GM19023 (cell line): ENCODE measurements at regions not wholly inside any gene's neighbourhood (a gene's known extent, or its start where the extent isn't known, plus 50 kb on each side); places are given as distances from the start of the nearest gene placed in this dataset.

Experiments used
- ATAC-seq: cut with Tn5 transposase; IDR thresholded peaks from one replicate; pipeline ENCODE4 v1.9.1; 2021; ENCODE audit warnings: mild to moderate bottlenecking, moderate library complexity; ENCODE audit not compliant: unreplicated experiment

DNA sequence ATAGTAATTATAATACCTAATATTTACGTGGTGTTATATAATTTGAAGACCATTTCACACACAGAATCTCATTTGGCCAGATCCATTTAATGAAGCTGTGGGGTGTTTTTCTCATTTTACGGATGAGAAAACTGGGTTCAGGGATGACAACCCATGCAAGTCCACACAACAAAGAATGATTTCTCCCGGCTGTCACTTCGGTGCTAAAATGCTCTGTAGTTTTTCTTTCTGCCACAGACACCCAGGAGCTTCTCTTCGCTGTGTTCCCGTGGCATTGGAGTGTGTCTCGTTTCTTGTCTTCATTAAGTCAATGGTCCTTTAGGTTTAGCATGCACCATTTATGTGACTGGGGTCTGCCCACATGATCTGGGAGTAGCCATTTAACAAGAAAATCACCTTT is 308.5 kb downstream of the ENC1 start:
- ATAC-seq = no peak

DNA sequence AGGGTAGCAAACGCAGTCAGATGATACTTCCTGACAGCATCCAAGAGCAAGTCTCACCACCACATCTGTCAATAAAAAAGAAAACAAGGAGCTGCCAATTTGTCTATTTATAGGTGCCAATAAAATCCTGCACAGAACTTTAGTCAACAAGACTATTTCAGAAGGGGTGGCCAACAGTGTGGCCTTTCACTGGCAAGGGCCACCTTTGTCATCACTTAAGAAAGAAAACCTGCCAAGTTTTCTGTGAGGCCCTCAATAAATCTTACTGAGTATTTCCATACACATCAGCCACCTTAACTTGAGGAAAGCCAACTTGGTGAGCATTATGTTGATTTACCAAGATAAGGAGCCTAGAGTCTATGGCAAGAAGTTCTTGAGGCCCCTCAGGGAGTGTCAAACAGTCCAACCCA is 312.3 kb downstream of the ENC1 start:
- ATAC-seq = no peak

DNA sequence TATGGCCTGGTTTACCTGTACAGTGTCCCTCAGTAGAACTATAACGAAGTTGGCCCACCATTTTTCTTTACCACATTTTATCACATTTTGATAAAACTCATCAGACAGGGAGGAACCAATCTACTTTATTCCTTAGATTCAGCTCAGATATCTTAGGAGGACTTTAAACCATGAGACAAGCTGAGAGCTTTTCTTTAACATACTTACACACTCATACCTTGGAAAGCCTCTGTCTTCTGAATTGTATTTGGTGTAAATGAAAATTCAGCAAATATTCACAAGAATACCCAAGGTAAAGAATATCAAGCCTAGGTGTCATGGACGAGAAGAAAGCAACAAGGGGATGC is 313.2 kb downstream of the ENC1 start:
- ATAC-seq = no peak

DNA sequence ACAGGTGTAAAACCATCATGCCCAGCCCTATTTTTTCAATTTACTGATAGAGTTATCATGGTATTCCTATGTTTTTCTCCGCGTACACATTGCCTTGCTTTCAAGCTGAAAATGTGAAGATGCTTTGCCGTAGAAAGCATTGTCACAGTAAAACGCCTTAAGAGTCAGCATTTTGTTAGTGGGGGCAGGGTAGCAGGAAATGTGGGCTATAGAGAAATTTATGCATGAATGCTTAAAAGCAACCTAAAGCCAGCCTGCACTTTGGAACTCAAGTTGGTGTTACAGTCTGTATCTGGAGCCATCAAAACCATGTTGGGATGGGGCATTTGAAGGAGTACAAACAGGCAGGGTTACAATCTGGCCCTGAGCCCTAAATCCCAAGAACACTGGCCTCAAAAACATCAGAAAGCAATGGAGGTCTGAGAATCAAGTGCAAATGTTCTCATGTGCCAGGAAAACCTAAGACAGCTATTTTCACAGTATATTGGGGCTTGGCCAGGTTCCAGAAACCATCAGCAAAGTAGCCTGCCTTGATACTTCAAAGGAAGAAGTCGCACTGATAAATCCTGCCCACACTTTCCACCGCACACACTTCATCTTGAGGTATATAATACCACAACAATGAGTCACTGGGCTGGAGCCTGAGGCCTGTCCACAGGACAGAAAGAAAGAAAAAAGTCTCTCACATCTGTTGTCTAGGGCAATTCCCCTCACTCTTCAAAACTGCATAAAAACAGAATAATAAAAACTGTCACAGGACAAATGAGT is 313.8 kb downstream of the ENC1 start:
- peak; percentile 82 for ATAC-seq

DNA sequence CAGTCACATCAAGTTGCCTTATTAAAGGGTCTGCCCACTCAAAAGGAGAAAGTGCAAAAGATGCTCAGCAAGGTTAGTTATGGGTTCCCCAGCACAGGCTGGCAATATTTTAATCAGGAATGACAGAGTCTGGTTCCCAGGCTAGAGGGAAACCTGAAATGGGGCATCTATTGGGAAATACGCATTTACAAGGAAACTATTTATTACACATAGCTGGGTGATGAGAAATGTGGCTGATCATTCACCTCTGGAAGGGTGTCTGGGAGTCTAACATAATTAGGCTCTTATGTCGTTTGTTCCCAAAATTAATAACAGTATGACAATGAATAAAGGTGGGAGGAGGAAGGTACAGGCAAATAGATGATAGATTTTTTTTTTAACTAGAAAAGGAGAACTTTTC is 314.7 kb downstream of the ENC1 start:
- no peak for ATAC-seq

DNA sequence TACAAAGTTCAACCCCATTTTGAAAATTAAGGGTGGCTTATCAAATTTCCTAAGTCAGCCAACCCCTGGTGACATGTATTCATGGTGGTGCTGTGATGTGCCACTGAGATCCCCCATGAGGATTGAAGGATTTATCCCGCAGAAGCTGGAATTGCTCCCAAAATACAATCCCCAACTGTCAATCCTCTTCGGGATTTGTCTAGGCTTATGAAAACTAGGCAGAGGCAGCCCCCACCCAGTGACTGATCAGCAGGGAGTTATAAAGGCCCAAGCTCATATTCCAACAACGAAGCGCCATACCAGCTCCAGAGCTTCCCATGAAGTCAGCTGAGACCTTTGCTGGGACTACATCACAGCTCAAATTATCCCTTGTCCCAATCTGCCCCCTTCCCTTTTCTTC is 316.0 kb downstream of the ENC1 start:
- ATAC-seq = no peak

DNA sequence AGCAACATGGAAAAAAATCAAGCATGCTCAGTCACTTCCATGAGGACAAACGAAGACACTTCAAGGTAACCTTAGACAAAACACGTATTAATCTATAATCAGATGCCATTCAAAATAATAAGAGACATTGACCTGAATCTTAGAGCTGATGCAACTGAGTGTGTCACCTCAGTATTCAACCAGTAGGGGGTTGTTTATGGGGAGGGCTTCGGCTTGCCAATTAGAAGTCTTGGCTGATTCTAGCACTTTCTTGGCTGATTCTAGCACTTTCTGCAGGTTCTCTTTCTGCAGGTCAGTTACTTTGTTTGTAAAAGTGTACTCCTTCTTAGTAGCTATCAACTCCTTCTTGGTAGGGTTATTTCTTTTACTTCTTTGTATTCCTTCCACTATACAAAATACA is 317.6 kb downstream of the ENC1 start:
- no peak for ATAC-seq

DNA sequence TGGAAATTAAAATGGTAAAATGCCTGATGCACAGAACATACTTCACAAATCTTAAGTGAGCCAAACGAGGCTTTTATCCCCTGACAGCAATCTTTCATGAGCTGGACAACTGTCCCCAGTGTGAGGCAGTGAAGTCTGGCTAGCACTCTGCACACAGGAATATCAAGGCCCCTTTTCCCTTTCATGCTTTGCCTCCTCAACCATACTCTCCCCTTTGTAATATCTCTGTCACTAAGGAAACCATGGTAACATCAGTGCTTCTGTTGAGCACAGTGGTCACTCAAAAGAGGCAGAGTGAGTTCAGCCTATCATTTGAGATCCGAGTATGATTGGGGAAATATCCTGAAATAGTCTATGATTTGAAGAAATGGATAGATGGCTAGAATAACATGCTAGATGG is 318.3 kb downstream of the ENC1 start:
- ATAC-seq = no peak

DNA sequence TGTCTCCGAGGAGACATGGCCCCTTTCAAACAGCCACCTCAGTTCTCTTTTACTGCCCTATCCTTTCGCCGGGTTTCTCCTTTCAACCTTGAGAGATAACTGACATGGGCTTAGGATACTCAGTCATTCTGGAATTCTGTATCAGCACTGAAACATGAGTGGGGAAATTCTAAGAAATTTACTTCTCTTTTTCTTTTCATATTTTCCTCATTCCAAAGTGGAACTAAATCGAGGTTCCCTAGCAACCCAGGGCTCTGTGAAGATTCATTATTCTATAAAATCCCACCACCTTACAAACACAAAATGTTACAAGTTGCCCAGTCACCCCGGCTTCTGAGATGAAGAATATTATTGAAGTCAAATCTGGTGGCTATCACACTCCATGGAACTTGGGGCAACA is 319.2 kb downstream of the ENC1 start:
- no peak for ATAC-seq

DNA sequence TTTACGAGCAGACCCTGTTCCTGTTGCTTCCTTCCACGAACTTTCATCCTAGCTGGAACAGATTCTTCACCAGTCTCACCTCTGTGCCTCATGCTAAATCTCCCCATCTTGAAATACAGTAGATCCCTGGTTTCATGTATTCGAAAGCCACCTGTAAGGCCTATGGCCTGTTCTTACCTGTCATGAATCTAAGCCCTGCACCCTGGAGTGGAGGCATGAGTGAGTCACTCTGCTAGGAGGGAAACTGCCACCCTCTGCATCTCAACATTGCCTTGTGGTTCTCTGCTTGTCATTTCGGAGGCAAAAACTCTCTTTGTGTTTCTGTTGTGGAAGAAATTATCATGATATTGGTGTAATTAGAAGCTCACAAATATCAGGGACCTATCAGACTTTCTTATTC is 320.0 kb downstream of the ENC1 start:
- no peak for ATAC-seq

DNA sequence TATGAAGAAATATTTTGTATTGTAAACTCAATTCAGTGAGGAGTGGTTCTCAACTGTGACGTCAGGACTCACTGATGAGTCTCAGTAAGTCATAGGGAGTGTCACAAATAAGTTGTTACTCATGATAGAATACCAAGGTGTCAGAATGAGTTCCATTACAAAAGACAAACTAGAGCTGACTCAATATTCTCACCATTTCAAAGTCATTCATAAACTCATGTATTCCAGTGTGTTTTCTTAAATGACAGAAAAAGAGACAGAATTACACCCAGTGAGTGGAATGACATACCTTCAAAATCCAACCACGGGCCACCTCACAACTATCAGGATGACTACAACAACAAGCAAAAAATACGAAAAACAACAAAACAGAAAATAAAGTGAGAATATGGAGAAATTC is 321.5 kb downstream of the ENC1 start:
- no peak for ATAC-seq

DNA sequence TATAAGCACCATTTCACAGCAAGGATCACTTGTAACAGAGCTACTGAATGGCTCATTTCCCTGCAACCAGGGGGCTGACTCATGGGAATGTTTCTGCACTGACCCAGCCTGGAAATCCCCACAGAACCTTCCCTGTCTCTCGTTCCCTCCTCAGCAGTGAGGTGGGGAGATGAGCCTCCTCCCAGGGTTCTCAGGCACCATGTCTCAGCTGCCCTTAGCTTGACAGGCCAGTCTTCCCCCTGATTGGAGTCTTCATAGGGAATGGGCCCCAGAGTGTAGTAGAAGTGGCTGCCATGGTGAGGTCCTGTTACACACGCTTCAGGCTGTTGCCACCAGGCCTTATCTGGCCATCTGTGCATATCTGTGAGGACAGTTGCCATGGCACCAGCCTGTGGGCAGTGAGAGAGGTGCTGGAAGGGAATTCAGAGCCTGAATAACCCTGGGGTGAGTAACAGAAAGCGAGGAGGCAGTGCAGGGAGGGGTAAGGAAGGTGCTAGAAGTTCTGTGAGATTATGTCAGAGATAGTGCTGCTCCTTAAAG is 324.4 kb downstream of the ENC1 start:
- peak; percentile 56 for ATAC-seq

DNA sequence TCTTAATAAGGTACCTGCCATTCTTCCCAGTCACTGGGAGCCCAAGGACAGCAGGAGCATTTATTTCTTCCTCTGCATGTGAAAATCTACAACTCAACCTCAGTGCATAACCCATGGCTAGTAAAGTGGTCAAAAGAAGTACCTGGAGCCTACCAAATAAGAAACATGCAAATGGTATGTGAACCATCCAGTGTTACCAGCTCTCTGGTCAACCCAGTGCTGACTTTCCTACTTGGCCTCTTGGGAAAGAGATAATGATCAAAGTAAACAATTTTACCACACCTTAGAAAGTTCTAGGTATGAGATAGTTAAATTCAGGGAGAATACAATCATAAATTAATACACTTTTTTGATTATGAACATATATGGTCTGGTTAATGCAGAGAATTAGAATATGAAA is 325.6 kb downstream of the ENC1 start:
- no peak for ATAC-seq

DNA sequence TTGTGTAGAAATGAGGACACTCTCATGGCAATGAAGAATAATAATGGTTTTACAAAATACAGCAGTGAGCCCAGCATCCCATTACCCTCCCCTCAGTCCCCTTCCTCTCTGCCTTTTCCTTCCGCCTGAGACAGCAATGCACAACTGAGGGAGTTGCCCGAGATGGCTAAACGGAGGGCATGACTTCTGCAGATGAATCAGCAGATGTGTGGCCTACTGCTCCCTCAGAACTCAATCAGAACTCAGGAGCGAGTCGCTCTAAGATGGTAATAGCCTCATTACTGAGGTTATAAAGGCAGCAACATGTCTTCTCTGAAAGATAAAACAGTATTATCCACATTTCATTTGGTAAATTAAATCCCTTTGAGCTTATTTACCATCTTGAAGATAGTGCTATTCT is 326.6 kb downstream of the ENC1 start:
- ATAC-seq = no peak

DNA sequence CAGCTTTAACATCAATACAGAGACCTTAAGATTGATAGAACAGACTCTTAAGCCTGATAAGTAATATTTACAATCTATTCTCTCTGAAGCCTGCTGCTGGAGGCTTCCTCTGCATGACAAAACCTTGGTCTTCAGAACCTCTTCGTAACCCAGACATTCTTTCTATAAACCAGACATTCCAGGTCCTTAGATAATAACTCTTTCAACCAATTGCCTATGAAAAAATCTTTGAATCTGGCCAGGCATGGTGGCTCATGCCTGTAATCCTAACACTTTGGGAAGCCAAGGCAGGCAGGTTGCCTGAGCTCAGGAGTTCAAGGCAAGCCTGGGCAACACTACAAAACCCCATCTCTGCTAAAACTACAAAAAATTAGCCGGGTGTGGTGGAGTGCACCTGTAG is 327.8 kb downstream of the ENC1 start:
- no peak for ATAC-seq

DNA sequence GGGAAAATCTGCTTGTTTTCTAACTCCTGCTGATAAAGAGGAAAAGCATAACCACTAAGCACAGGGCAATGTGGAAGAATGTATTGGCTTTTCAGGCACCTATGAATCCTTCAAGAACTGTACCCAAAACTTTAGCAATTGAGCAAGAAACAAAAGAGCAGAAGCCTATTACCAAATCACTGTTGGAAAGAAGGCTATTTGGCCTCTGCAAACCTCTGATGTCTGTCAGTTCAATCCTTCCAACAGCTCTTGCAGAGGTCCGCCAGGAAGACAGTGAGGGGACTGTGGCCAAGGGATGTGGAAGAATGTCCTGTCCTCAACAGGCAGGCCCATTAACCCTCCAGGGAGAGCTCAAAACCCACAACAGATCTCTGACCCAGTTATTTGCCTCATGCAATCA is 328.6 kb downstream of the ENC1 start:
- ATAC-seq = no peak

DNA sequence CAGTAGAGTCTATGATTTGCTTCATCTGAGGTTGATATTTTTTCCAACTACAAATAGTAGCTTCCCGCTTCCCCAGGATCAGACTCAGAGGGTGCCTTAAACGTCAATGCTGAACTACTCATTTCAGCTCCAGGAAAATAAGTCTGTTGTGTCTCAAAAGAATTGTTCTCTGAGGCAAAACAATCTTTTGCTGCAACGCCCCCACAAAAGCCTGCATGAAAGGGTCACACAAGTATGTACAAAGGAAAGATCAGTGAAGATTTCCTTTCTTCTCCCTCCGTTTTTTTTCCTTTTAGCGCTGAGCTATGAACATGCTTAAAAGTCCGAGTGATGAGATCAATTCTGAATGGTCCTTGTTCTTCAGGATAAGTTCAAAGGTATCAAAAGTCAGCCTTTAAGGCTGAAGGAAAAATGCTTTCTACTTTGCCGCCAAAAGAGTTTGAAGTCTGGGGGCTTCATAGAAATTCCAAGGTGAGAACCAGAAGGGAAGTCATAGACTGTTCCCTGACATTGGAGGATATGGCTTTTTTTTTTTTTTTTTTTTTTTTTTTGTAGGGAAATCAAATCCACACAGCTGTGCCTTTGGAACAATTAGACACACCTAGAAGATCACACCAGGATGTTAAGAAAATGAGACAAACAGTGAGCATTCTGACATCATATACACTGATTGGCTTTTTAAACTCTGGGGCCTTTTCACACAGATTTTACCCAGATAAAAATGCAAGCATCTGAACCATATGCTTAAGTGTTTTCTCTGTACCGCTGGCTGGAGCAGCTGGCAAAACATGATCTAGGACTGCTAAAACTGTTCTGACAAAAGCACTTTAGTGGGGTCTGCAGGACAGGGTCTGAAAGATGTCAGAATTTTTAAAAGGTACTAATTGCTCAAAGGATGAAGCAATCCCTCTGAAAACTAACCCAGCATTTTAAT is 329.3 kb downstream of the ENC1 start:
- ATAC-seq = no peak

DNA sequence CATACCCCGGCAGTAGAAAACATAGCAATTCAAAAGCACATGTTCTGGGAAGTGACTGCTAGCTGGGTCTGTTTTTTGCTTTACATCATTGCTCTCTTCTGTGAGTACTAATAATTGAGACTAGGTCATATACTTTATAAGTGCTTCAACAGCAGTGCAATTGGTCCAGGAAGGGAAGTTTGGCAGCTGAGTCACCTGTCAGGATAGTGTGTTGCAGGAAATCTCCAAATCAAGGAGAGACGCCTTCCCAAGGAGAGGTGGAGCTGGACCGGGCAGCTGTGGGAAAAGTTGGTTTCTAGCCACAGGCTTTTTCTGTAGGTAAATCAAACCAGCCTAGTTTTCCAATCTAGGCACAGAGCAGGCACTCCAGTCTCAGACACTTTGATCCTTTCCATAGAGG is 330.1 kb downstream of the ENC1 start:
- no peak for ATAC-seq

DNA sequence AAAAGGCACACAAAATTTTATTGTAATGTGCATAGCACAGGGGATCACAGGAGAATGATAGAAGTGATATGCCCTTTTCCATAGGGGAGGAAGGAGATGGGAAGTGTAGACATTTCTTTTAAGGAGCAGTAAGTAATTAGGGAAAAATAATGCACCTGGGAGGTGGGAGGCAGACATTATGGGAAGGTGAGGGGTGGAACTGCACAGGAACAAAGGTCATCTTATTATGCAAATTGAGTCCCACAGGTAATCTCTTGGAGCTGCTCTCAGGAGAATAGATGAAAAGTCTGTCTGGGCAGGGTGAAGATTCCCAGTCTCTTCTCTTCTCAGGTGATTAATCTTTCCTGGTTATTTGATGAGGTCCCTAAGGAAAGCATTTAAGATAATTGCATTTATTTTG is 331.5 kb downstream of the ENC1 start:
- ATAC-seq = no peak

DNA sequence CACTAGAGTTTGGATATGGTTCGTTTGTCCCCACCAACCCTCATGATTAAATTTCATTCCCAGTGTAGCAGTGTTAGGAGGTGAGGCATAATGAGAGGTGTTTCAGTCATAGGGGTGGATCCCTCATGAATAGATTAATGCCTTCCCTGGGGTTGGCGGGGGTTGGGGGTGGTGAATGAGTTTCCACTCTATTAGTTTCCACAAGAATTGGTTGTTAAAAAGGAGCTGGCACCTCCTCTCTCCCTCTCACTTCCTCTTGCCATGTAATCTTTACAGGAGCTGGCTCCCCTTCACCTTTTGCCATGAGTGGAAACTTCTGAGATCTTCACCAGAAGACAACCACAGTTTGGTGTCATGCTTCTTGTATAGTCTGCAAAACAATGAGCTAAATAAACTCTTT is 333.7 kb downstream of the ENC1 start:
- no peak for ATAC-seq

DNA sequence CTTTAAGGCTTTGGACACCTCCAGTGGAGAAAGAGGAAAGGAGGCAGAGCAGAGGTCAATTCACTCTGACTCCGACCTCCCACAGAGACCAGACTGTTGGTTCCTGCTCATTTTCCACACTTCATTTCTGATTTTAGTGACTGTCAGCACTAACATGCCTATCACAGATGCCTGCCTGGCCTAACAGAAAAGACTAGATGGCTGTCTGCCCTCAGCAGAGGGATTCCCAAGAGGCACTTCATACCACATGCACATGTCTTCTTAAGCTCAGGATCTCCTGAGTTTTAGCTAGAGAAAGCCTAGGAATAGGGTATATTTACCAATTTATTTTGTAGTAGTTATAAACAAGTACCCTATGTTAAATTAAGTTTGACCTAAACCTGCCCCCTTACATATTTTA is 336.0 kb downstream of the ENC1 start:
- ATAC-seq = no peak

DNA sequence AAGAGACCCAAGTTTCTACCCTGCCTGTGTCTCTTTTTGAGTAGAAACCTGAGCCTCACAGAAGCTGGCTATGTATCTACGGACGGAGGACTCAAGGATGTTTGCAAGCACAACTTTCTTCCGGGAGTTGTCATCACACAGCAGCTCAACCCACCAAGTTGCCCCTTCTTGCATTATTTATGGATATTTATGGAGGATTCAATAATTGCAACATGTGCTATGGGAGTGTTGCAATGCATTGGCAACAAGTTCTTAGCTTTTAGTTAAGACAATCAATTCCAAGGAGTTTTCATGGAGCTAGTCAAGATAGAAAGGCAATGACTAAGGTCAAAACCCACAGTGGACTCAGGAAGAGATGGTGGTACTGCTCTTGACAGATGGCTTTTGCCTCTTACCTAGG is 336.9 kb downstream of the ENC1 start:
- ATAC-seq = no peak
